HG03460 (cell line): ENCODE measurements at regions not wholly inside any gene's neighbourhood (a gene's known extent, or its start where the extent isn't known, plus 50 kb on each side); places are given as distances from the start of the nearest gene placed in this dataset.

Source experiments
- ATAC-seq: cut with Tn5 transposase; IDR thresholded peaks from one replicate; pipeline ENCODE4 v1.9.1; 2021; ENCODE audit not compliant: unreplicated experiment

DNA sequence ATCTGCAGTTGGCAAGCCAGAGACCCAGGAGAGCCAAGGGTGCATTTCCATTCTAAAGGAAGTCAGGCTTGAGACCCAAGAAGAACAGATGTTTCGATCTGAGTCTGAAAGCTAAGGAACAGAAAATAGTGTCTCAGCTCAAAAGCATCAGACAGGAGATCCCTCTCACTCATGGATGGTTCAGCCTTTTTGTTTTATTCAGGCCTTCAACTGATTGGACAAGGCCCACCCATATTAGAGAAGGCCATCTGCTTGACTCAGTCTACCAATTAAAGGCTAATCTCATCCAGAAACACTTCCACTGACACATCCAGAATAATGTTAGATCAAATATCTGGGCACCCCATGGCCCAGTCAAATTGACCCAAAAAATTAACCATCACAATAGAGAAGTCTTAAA lies 255.0 kb downstream of the TXNL1 start:
- ATAC-seq: no peak

DNA sequence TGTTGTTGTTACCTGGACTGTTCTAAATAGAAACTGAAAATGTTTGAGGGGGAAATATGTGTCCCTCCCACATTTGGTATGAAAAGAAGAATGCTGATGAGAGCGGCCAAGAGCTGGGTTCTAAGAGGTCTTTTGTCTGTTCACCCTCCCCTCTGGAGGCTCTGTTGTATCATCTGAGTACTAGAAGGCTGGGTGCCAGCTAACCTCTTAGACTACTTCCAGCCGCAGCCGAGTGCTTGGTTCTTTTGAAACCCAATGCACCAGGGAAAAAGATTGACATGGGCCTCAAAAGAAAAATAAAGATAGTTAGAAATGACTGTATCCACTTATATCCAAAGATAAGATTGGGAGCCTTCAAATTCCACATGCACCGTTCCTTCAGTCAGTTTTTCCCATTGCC lies 255.9 kb downstream of the TXNL1 start:
- ATAC-seq: no peak

GRCh38 chr18:56381196-56381595 lies 257.2 kb downstream of the TXNL1 start:
- ATAC-seq: no peak

GRCh38 chr18:56380685-56381084 lies 257.7 kb downstream of the TXNL1 start:
- ATAC-seq: no peak

GRCh38 chr18:56379256-56379655 lies 259.1 kb downstream of the TXNL1 start:
- ATAC-seq: no peak

GRCh38 chr18:56377231-56377630 lies 261.2 kb downstream of the TXNL1 start:
- ATAC-seq: no peak

GRCh38 chr18:56374007-56374655 lies 264.3 kb downstream of the TXNL1 start:
- no peak for ATAC-seq

DNA sequence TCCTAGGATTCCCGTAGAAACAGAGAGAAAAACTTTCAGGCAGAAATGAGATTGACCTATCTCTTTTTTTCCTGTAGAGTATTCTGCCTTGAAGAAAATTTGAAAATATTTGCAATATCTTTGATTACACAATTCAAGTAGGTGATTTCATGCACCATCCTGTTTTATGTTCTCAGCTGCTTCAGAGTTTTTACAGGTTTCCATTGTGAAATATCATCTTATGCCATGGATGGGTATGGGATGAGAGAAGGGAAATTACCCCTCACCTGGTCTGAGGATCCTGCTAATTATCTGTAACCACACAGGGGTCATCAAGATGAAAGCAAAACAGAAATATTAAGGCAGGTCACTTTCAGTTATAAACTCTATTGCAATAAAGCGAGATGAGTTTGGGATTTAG lies 264.8 kb downstream of the TXNL1 start:
- no peak for ATAC-seq

- no peak for ATAC-seq
Measured at GRCh38 chr18:56368066-56368465, 270.3 kb downstream of the TXNL1 start.

DNA sequence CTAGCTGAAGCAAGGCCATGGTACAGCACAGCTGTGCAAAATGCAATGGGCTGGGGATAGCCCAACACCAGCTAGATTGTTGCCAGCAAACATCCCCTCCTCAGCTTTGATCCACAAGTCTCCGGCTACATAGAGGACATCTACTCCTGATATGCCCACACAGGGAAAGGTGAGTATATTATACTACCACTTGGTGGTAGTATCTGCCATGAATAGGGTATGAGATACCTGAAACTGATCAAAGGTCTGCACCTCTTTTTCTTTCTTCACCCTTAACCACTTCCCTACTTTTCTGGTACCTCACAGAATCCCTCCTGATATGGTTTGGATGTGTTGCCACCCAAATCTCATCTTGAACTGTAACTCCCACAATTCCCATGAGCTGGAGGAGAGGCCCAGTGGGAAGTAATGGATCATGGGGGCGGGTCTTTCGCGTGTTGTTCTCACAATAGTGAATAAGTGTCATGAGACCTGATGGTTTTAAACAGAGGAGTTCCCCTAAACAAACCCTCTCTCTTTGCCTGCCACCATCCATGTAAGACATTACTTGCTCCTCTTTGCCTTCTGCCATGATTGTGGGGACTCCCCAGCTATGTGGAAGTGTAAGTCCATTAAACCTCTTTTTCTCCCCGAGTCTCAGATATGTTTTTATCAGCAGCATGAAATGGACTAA lies 279.6 kb downstream of the TXNL1 start:
- no peak for ATAC-seq

- no peak for ATAC-seq
Measured at GRCh38 chr18:56353663-56354260, 284.6 kb downstream of the TXNL1 start.

DNA sequence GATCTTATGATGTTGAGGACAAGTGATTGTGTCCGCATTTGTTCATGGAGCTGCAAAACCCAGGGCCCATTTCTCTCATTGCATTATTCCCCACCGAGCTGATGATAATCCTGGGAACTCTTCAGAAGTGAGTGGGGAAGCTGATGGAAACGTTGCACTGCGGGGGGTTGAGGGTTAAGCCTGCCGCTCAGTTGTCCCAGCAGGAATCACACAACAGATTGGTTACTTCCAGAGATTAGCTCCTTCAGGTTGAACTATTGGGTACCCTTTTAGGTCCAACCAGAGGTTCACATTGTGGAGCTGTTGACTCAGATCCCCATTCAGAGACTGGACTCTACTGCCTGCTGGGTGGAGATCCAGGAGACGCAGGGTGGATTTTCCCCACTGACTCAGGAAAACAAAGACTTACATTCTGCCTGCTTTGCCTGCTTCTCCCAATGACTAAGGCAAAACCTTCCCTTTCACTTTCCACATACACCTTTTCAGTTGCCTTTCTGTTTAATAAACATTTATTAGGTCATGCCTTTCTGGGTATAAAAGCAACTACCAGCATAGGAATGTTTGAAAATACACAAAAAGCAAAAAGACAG lies 286.4 kb downstream of the TXNL1 start:
- ATAC-seq: no peak

- ATAC-seq: no peak
Measured at GRCh38 chr18:56337507-56337906, 300.9 kb downstream of the TXNL1 start.

GRCh38 chr18:56333839-56334238 lies 304.6 kb downstream of the TXNL1 start:
- no peak for ATAC-seq

- ATAC-seq: no peak
Measured at GRCh38 chr18:56333146-56333545, 305.2 kb downstream of the TXNL1 start.

- no peak for ATAC-seq
Measured at GRCh38 chr18:56332371-56332770, 306.0 kb downstream of the TXNL1 start.

DNA sequence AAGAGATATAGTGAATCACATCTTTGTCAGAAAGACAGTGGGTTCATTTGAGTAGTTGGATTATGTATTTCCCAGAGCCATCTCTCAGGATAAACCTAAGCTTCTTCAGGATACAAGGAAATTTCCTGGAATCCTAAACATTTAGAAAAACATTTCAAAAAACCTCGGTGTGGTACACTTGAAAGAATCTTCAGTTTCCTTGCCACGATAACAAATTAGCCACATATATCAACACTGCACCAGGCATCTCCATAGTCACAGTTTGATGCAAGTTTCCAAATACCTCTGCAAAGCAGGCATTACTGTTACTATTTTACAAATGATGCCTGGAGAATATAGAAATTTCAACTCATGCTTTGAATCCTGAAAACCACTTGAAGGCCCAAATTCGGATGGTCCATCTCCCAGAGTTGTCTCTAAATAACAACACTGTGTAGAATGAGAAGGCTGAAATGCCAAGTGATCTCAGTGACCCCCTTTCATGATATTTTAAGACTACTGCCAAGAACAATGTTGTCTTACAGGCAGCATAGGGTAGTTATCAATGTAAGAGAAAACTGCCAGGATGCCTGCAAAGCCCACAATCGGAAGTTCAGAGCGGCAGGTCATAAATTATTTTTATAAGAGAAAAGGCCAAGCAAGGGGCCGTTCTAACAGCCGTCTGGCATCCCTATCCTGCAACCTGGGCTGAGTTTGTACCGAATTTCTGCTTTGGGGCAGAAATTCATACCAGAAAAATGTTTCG lies 307.9 kb downstream of the TXNL1 start:
- no peak for ATAC-seq

DNA sequence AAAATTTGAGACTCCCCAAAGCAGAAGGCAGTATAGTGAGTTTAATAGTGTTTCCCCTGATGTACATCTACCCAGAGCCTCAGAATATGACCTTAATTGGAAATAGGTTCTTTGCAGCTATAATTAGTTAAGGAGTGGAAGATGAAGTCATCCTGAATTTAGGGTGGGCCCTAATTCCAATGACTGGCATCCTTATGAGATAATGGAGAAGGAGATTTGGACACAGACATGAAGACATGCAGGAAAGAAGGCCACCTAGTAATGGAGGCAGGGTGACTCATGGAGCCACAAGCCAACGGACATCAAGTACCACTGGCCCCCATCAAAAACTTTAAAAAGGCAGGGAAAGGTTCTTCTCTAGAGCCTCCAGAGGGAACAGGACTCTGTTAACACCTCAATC lies 308.9 kb downstream of the TXNL1 start:
- ATAC-seq: no peak

GRCh38 chr18:56327191-56327885 lies 311.1 kb downstream of the TXNL1 start:
- ATAC-seq: no peak

GRCh38 chr18:56326336-56327072 lies 311.9 kb downstream of the TXNL1 start:
- no peak for ATAC-seq
